Stimulated activated effector memory CD8-positive, alpha-beta T cell treated with anti-CD3 and anti-CD28 coated beads, Interleukin-12 subunit alpha, Interleukin-12 subunit beta, amount 100 ng/mL, for 72 hours (primary cell): ENCODE measurements at regions not wholly inside any gene's neighbourhood (a gene's known extent, or its start where the extent isn't known, plus 50 kb on each side); places are given as distances from the start of the nearest gene placed in this dataset.

Experiments used
- ATAC-seq: fragments of 150-1000 bp; cut with Tn5 transposase; 2 replicates; pipeline ENCODE4 v1.10.0; 2021
- DNase-seq, 2 donors: peaks; one replicate each; pipeline ENCODE4 v3.0.0; 2021 to 2022; ENCODE audit warnings: low spot score in 2 of 2
- H3K27ac Mint-ChIP-seq: one replicate; pipeline ENCODE4 v1.8.0; 2022; ENCODE audit warnings: mild to moderate bottlenecking, mixed read lengths
- H3K36me3 Mint-ChIP-seq: one replicate; pipeline ENCODE4 v1.8.0; 2022; ENCODE audit warnings: mild to moderate bottlenecking, mixed read lengths
- H3K4me1 Mint-ChIP-seq: one replicate; pipeline ENCODE4 v1.8.0; 2022; ENCODE audit warnings: mixed read lengths
- H3K4me3 Mint-ChIP-seq: one replicate; pipeline ENCODE4 v1.8.0; 2022; ENCODE audit warnings: mild to moderate bottlenecking, mixed read lengths
- H3K9me3 Mint-ChIP-seq: one replicate; pipeline ENCODE4 v1.8.0; 2022; ENCODE audit warnings: mixed read lengths

- H3K4me1 Mint-ChIP-seq: no peaks in the 10 kb centered on the region
- peaks cover 5% of the 10 kb centered on the region for H3K9me3 Mint-ChIP-seq
- no peak overlapping the region for H3K4me3 Mint-ChIP-seq
- H3K36me3 Mint-ChIP-seq: no peaks in the 10 kb centered on the region
- ATAC-seq (no peak), DNase-seq (no peak)
- H3K27ac Mint-ChIP-seq: no peak overlapping the region
These were observed 95.7 kb downstream of the SPRY2 start for GRCh38 chr13:80245162-80245733.

GRCh38 chr13:80244574-80244973 is 96.4 kb downstream of the SPRY2 start:
- no peak overlapping the region for H3K4me3 Mint-ChIP-seq
- H3K36me3 Mint-ChIP-seq: no peaks in the 10 kb centered on the region
- no peak overlapping the region for H3K27ac Mint-ChIP-seq
- DNase-seq: no peak
- no peaks in the 10 kb centered on the region for H3K4me1 Mint-ChIP-seq
- no peak for ATAC-seq
- H3K9me3 Mint-ChIP-seq: peaks cover 5% of the 10 kb centered on the region

GRCh38 chr13:80242728-80243427 is 98.0 kb downstream of the SPRY2 start:
- peaks cover 5% of the 10 kb centered on the region for H3K9me3 Mint-ChIP-seq
- no peak overlapping the region for H3K4me3 Mint-ChIP-seq
- no peaks in the 10 kb centered on the region for H3K36me3 Mint-ChIP-seq
- peak; percentile 37 for ATAC-seq
- no peak for DNase-seq
- no peak overlapping the region for H3K27ac Mint-ChIP-seq
- H3K4me1 Mint-ChIP-seq: no peaks in the 10 kb centered on the region

- ATAC-seq (no peak), DNase-seq (no peak)
- no peak overlapping the region for H3K4me3 Mint-ChIP-seq
- no peaks in the 10 kb centered on the region for H3K4me1 Mint-ChIP-seq
- no peak overlapping the region for H3K27ac Mint-ChIP-seq
- no peaks in the 10 kb centered on the region for H3K36me3 Mint-ChIP-seq
- no peaks in the 10 kb centered on the region for H3K9me3 Mint-ChIP-seq
These were observed 101.2 kb downstream of the SPRY2 start for GRCh38 chr13:80239571-80240255.

GRCh38 chr13:80239116-80239515 is 101.8 kb downstream of the SPRY2 start:
- DNase-seq (no peak), ATAC-seq (no peak)
- Mint-ChIP-seq H3K27ac (no peak overlapping the region), H3K9me3 (no peaks in the 10 kb centered on the region), H3K36me3 (no peaks in the 10 kb centered on the region), H3K4me1 (no peaks in the 10 kb centered on the region), H3K4me3 (no peak overlapping the region)

- H3K4me3 Mint-ChIP-seq: no peak overlapping the region
- H3K9me3 Mint-ChIP-seq: no peaks in the 10 kb centered on the region
- no peak overlapping the region for H3K27ac Mint-ChIP-seq
- DNase-seq (no peak), ATAC-seq (no peak)
- H3K36me3 Mint-ChIP-seq: no peaks in the 10 kb centered on the region
- H3K4me1 Mint-ChIP-seq: no peaks in the 10 kb centered on the region
These were observed 103.3 kb downstream of the SPRY2 start for GRCh38 chr13:80237646-80238045.

GRCh38 chr13:80235967-80236302 is 105.0 kb downstream of the SPRY2 start:
- no peaks in the 10 kb centered on the region for H3K36me3 Mint-ChIP-seq
- no peak for DNase-seq
- H3K4me3 Mint-ChIP-seq: no peak overlapping the region
- no peaks in the 10 kb centered on the region for H3K4me1 Mint-ChIP-seq
- H3K9me3 Mint-ChIP-seq: no peaks in the 10 kb centered on the region
- ATAC-seq: no peak
- H3K27ac Mint-ChIP-seq: no peak overlapping the region

GRCh38 chr13:80235166-80235966 is 105.6 kb downstream of the SPRY2 start:
- no peak overlapping the region for H3K27ac Mint-ChIP-seq
- H3K36me3 Mint-ChIP-seq: no peaks in the 10 kb centered on the region
- DNase-seq (no peak), ATAC-seq (no peak)
- H3K4me3 Mint-ChIP-seq: no peak overlapping the region
- no peaks in the 10 kb centered on the region for H3K9me3 Mint-ChIP-seq
- no peaks in the 10 kb centered on the region for H3K4me1 Mint-ChIP-seq

- no peak for ATAC-seq
- no peak overlapping the region for H3K4me3 Mint-ChIP-seq
These were observed 113.3 kb downstream of the SPRY2 start for GRCh38 chr13:80227645-80228044.

GRCh38 chr13:80226645-80227044 is 114.3 kb downstream of the SPRY2 start:
- Mint-ChIP-seq H3K9me3 (peaks cover 3% of the 10 kb centered on the region), H3K4me1 (no peaks in the 10 kb centered on the region)
- ATAC-seq: no peak

More at GRCh38 chr13:80227645-80228044, 113.3 kb downstream of the SPRY2 start:
- DNase-seq: no peak
- Mint-ChIP-seq H3K36me3 (no peaks in the 10 kb centered on the region), H3K4me1 (no peaks in the 10 kb centered on the region), H3K27ac (no peak overlapping the region), H3K9me3 (peaks cover 3% of the 10 kb centered on the region)

GRCh38 chr13:80224468-80224867 is 116.5 kb downstream of the SPRY2 start:
- Mint-ChIP-seq H3K9me3 (peaks cover 3% of the 10 kb centered on the region), H3K36me3 (no peaks in the 10 kb centered on the region), H3K4me1 (no peaks in the 10 kb centered on the region), H3K27ac (no peak overlapping the region), H3K4me3 (no peak overlapping the region)
- no peak for DNase-seq
- no peak for ATAC-seq

More at GRCh38 chr13:80226645-80227044, 114.3 kb downstream of the SPRY2 start:
- Mint-ChIP-seq H3K4me3 (no peak overlapping the region), H3K27ac (no peak overlapping the region), H3K36me3 (no peaks in the 10 kb centered on the region)
- no peak for DNase-seq

- H3K4me1 Mint-ChIP-seq: no peaks in the 10 kb centered on the region
- H3K27ac Mint-ChIP-seq: no peak overlapping the region
- peaks cover under 1% of the 10 kb centered on the region for H3K9me3 Mint-ChIP-seq
- ATAC-seq: no peak
- no peak for DNase-seq
- no peaks in the 10 kb centered on the region for H3K36me3 Mint-ChIP-seq
- H3K4me3 Mint-ChIP-seq: no peak overlapping the region
These were observed 123.1 kb downstream of the SPRY2 start for GRCh38 chr13:80217614-80218456.

GRCh38 chr13:80215368-80215767 is 125.6 kb downstream of the SPRY2 start:
- H3K9me3 Mint-ChIP-seq: no peaks in the 10 kb centered on the region
- no peak for ATAC-seq
- H3K36me3 Mint-ChIP-seq: no peaks in the 10 kb centered on the region
- no peaks in the 10 kb centered on the region for H3K4me1 Mint-ChIP-seq
- no peak overlapping the region for H3K27ac Mint-ChIP-seq
- H3K4me3 Mint-ChIP-seq: no peak overlapping the region
- DNase-seq: no peak

GRCh38 chr13:80214521-80214991 is 126.4 kb downstream of the SPRY2 start:
- Mint-ChIP-seq H3K4me3 (no peak overlapping the region), H3K36me3 (no peaks in the 10 kb centered on the region), H3K4me1 (no peaks in the 10 kb centered on the region), H3K9me3 (no peaks in the 10 kb centered on the region), H3K27ac (no peak overlapping the region)
- ATAC-seq (no peak), DNase-seq (no peak)

GRCh38 chr13:80214050-80214449 is 126.9 kb downstream of the SPRY2 start:
- DNase-seq: no peak
- Mint-ChIP-seq H3K4me1 (no peaks in the 10 kb centered on the region), H3K9me3 (no peaks in the 10 kb centered on the region), H3K27ac (no peak overlapping the region), H3K4me3 (no peak overlapping the region), H3K36me3 (no peaks in the 10 kb centered on the region)
- ATAC-seq: no peak
